Tibial nerve (tissue), 3 donors: ENCODE measurements at regions not wholly inside any gene's neighbourhood (a gene's known extent, or its start where the extent isn't known, plus 50 kb on each side); places are given as distances from the start of the nearest gene placed in this dataset.

Experiments
- EP300 ChIP-seq, 2 donors: sonication (generic); formaldehyde crosslinking; IDR thresholded peaks; one replicate each; pipeline ENCODE4 v1.6.1; 2017; ENCODE audit warnings: antibody characterized with exemption in 2 of 2, mild to moderate bottlenecking in 1 of 2
- POLR2A ChIP-seq, 2 donors: fragments of 450-650 bp; IDR thresholded peaks; one replicate each; pipeline ENCODE4 v1.6.1; 2017; ENCODE audit warnings: antibody characterized with exemption in 2 of 2, mild to moderate bottlenecking in 2 of 2, moderate library complexity in 2 of 2

DNA sequence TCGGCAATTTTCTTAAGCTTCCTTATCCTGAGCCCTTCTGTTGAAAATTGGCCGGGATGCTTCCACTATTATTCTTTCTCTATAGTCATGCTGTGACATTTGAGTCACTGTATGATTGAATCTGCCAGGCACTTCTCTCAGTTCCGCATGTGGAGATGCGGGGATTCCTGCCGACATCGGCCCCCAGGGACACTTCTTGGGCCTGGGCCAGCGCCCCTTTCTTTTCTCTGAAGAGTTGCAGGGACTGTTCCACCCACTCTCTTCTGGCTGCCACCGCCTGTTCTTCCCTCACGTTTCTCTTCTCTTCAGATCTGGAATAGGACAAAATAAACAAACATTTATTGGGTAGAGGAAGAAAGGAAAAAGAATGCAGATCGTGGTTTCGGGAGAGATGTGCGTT, 310.1 kb downstream of the ETNK1 start:
- TF ChIP-seq POLR2A (IDR thresholded peaks at IDR 0.05) (no peak), EP300 (IDR thresholded peaks at IDR 0.05) (no peak)
